HepG2 (cell line): ENCODE measurements at regions not wholly inside any gene's neighbourhood (a gene's known extent, or its start where the extent isn't known, plus 50 kb on each side); places are given as distances from the start of the nearest gene placed in this dataset.
A peak's percentile ranks its signal among the peaks of the same experiment; 100 is the strongest.

Experiments used
- ATAC-seq: fragments of 200-7000 bp; cut with Tn5 transposase; 3 replicates; pipeline ENCODE4 v1.9.1; 2020; ENCODE audit warnings: mild to moderate bottlenecking, moderate library complexity
- BruUV-seq: library from RNA; stranded (reverse); fragments of 400-500 nt; replicated peaks from 2 replicates; lab custom pipeline; 2021; lab: Mats Ljungman, UMichigan
- CTCF ChIA-PET: fragments of 300-600 bp; formaldehyde crosslinking; extraction: SDS; loops from one replicate; lab custom pipeline; 2021; ENCODE audit warnings: low total read pairs, inconsistent platforms, low intra/inter-chr PET ratio; lab: Yijun Ruan, JAX
- POLR2A ChIA-PET: fragments of 350-600 bp; sonication (Branson Sonifier 250); formaldehyde crosslinking; loops from one replicate; lab custom pipeline; 2020; ENCODE audit warnings: antibody characterized with exemption, inconsistent platforms; lab: Yijun Ruan, JAX
- DNase-seq: peaks from one replicate; pipeline ENCODE4 v3.0.0-alpha.2; 2015; ENCODE audit warnings: low spot score
- FAIRE-seq: peaks from 3 replicates; lab custom pipeline; 2011; peaks lifted over from hg19 to GRCh38; lab: Jason Lieb, UNC
- H2AFZ ChIP-seq: one replicate; pipeline ENCODE4 v1.6.1; 2011; ENCODE audit warnings: low read length, inconsistent platforms
- H3K27ac ChIP-seq: fragments of 300-600 bp; 3 replicates; pipeline ENCODE4 v1.8.0; 2011; ENCODE audit warnings: mixed run types, mild to moderate bottlenecking, mixed read lengths, low read length, inconsistent platforms; ENCODE audit not compliant: insufficient read depth; ENCODE audit errors: extremely low read length
- H3K27me3 ChIP-seq, 2 experiments: fragments of 200-600 bp in 1 of 2; 2 replicates in 1 of 2; 3 replicates in 1 of 2; pipeline versions ENCODE4 v1.6.0 to v1.8.0; 2011; ENCODE audit warnings: low read length in 2 of 2, mild to moderate bottlenecking in 2 of 2, moderate library complexity in 2 of 2, inconsistent platforms in 1 of 2; ENCODE audit not compliant: insufficient read depth in 2 of 2, control insufficient read depth in 1 of 2
- H3K36me3 ChIP-seq, 2 experiments: fragments of 200-600 bp in 1 of 2; replicated peaks in 1 of 2; 2 replicates in 1 of 2; 3 replicates in 1 of 2; pipeline versions ENCODE4 v1.5.1 to v1.8.0; 2011; ENCODE audit warnings: low read length in 2 of 2, inconsistent platforms in 1 of 2; ENCODE audit not compliant: insufficient read depth in 2 of 2, control insufficient read depth in 1 of 2
- H3K4me1 ChIP-seq: 2 replicates; pipeline ENCODE4 v1.5.1; 2012; ENCODE audit warnings: low read length, inconsistent platforms; ENCODE audit not compliant: insufficient read depth
- H3K4me2 ChIP-seq: 2 replicates; pipeline ENCODE4 v1.6.0; 2011; ENCODE audit warnings: low read depth, low read length, inconsistent platforms
- H3K4me3 ChIP-seq, 3 experiments: fragments of 200-600 bp in 1 of 3; sonication (generic), shearing (Covaris generic) in 1 of 3; replicated peaks in 1 of 3; 2 replicates each; pipeline ENCODE4 v1.5.1; 2011 to 2016; ENCODE audit warnings: low read length in 3 of 3, inconsistent platforms in 2 of 3, low read depth in 2 of 3, mild to moderate bottlenecking in 2 of 3, control low read depth in 1 of 3, mixed read lengths in 1 of 3; ENCODE audit not compliant: insufficient read depth in 1 of 3
- H3K79me2 ChIP-seq: one replicate; pipeline ENCODE4 v1.6.1; 2011; ENCODE audit warnings: low read length, inconsistent platforms; ENCODE audit not compliant: insufficient read depth
- H3K9ac ChIP-seq: 2 replicates; pipeline ENCODE4 v1.6.0; 2011; ENCODE audit warnings: mild to moderate bottlenecking, low read depth, low read length, inconsistent platforms; ENCODE audit not compliant: insufficient read depth
- H3K9me3 ChIP-seq: 2 replicates; pipeline ENCODE4 v1.5.1; 2012; ENCODE audit warnings: mild to moderate bottlenecking, low read length
- H4K20me1 ChIP-seq: 2 replicates; pipeline ENCODE4 v1.6.0; 2011; ENCODE audit warnings: inconsistent platforms, mild to moderate bottlenecking, low read length, moderate library complexity; ENCODE audit not compliant: insufficient read depth
- BCL3 ChIP-seq: sonication (generic); formaldehyde crosslinking; IDR thresholded peaks from 2 replicates; pipeline ENCODE4 v1.5.1; 2020; ENCODE audit warnings: mild to moderate bottlenecking, missing genetic modification reagents, moderate library complexity
- FOSL2 ChIP-seq: sonication (generic); formaldehyde crosslinking; IDR thresholded peaks from 2 replicates; pipeline ENCODE4 v1.4.0; 2020; ENCODE audit warnings: missing genetic modification reagents
- GFI1 ChIP-seq: sonication (generic); formaldehyde crosslinking; IDR thresholded peaks from 2 replicates; pipeline ENCODE4 v1.5.0; 2020; ENCODE audit warnings: missing genetic modification reagents, mild to moderate bottlenecking, borderline replicate concordance
- IRF2 ChIP-seq: IDR thresholded peaks from 2 replicates; pipeline ENCODE4 v1.6.1; 2018; ENCODE audit warnings: missing genetic modification reagents, missing compliant biosample characterization
- JUNB ChIP-seq: sonication (generic); formaldehyde crosslinking; IDR thresholded peaks from 2 replicates; pipeline ENCODE4 v1.8.0; 2022; ENCODE audit warnings: missing genetic modification reagents, mild to moderate bottlenecking, borderline replicate concordance
- MAX ChIP-seq: IDR thresholded peaks from 2 replicates; pipeline ENCODE4 v1.6.1; 2012; ENCODE audit warnings: inconsistent platforms
- PRPF4 ChIP-seq: fragments of 200-400 bp; formaldehyde crosslinking; IDR thresholded peaks from 2 replicates; pipeline ENCODE4 v1.6.1; 2016; ENCODE audit warnings: low read length, low read depth; ENCODE audit not compliant: poor library complexity, severe bottlenecking
- SAP130 ChIP-seq: IDR thresholded peaks from 2 replicates; pipeline ENCODE4 v1.6.1; 2016; ENCODE audit warnings: low read depth
- SMAD1 ChIP-seq: sonication (generic); formaldehyde crosslinking; IDR thresholded peaks from 2 replicates; pipeline ENCODE4 v1.4.0; 2020; ENCODE audit warnings: missing genetic modification reagents, low read depth, mild to moderate bottlenecking, borderline replicate concordance
- SP1 ChIP-seq, 2 experiments: fragments of 450-650 bp in 1 of 2; sonication (generic) in 1 of 2; formaldehyde crosslinking in 1 of 2; IDR thresholded peaks; 2 replicates each; pipeline versions ENCODE4 v1.4.0 to v1.6.1; 2016 to 2020; ENCODE audit warnings: missing genetic modification reagents in 1 of 2
- TAF15 ChIP-seq: fragments of 200-400 bp; formaldehyde crosslinking; IDR thresholded peaks from one replicate; pipeline ENCODE4 v1.6.1; 2018; ENCODE audit warnings: mild to moderate bottlenecking, low read depth, low read length; ENCODE audit not compliant: poor library complexity, severe bottlenecking
- ZNF142 ChIP-seq: sonication (generic); formaldehyde crosslinking; IDR thresholded peaks from 2 replicates; pipeline ENCODE4 v1.4.0; 2020; ENCODE audit warnings: missing genetic modification reagents
- ZNF501 ChIP-seq: sonication (generic); formaldehyde crosslinking; IDR thresholded peaks from 2 replicates; pipeline ENCODE4 v1.5.1; 2020; ENCODE audit warnings: mild to moderate bottlenecking, moderate library complexity, missing genetic modification reagents
- ZNF598 ChIP-seq: sonication (generic); formaldehyde crosslinking; IDR thresholded peaks from 2 replicates; pipeline ENCODE4 v1.5.1; 2020; ENCODE audit warnings: mild to moderate bottlenecking, missing genetic modification reagents, borderline replicate concordance
- ZNF878 ChIP-seq: sonication (generic); formaldehyde crosslinking; IDR thresholded peaks from 2 replicates; pipeline ENCODE4 v1.8.1; 2023; ENCODE audit warnings: mild to moderate bottlenecking, missing genetic modification reagents, moderate library complexity
- WGBS: methylation state at CpG from one replicate; pipeline ENCODE4 v1.1.6; 2017; ENCODE audit warnings: low lambda C conversion rate; 5-methylcytosine and 5-hydroxymethylcytosine counted together
- in situ Hi-C: cut with HindIII; loops from 2 replicates; pipeline ENCODE4 v1.10.0; 2017; ENCODE audit warnings: low pct_unique_long_range_greater_than_20kb; ENCODE audit not compliant: extremely low pct_ligation_motif_present
- intact Hi-C: fragments of 100-400 bp; cut with micrococcal nuclease; formaldehyde crosslinking; loops from one replicate; pipeline ENCODE4 v1.10.0; 2022; ENCODE audit not compliant: unreplicated experiment

DNA sequence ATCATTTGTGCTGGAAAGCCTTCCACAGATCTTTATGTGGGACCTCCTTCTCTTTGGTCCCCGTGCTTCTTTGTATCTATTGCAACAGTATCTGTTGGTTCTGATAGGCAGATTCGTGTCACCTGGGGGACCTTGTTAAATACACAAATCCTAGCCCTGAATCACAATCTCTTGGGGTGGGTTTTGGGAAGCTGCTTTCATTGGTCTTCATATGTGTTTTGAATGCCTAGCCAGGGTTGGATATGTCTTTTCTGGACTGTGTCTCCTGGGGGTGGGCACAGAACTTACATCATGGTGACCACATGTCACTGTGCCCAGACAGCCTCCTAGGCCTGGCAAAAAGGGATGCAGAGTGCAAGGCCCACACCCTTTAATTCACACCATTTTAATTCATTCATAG is 81.0 kb upstream of the HNF1B start (continued):
- TF ChIP-seq ZNF142 (CRISPR knock-in tag), result no peak

DNA sequence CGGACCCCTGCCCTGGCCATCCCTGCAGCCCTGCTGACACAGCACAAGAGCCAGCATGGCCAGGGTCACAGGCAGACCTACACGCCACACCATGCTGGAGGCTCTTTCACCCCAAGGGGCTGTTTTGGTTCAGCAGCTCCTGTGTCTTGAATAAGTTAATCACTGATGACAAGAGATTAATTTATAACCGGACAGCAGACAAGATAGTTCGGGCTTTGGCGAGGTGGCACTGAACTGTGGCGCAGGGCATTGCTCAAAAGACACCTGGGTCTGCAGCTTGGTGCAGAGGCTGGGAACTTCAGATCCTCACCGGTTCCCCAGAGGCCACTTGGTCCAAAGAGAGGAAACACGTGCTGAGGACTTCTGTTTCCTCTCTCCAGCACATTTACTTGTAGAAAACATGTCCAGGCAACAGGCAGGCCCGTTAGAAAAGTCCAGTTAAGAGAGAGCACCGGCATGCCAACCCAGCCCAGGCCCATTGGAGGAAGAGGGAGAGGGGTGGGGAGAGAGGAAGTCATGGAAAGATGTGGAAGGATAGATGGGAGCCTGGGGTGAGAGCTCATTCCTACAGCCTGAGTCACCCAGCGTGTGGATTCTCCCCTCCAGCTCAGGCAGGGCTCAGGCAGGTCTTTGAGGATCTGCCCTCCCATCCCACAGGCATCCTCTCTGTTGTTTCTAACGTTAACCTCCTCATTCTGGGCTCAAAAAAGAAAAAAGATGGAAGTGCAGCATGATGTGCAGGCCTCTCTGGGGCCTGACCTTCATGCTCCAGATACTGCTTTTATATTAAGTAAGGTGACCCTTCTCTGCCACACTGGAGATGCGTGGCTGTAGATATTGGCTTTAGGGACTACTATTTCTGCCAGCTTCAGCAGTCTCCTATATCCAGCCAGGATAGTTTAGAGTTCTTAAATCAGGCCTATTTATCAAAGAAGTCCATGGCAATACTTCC is 80.0 kb upstream of the HNF1B start:
- intact Hi-C loops, result no loop called here
- in situ Hi-C loops, result no loop called here
- H3K4me3 ChIP-seq, result no peak overlapping the region
- no peaks in the 10 kb centered on the region for H3K9me3 ChIP-seq
- peaks cover 59% of the 10 kb centered on the region for H3K4me1 ChIP-seq
- FAIRE-seq, result no peak
- 54% methylated on average over 11 of the region's 13 CpGs for WGBS
- no peak overlapping the region for H3K27ac ChIP-seq
- POLR2A ChIA-PET, result no interaction called here
- CTCF ChIA-PET, result no interaction called here
- H4K20me1 ChIP-seq, result no peaks in the 10 kb centered on the region
- peak; percentile 77 for ATAC-seq
- no peak overlapping the region for H2AFZ ChIP-seq
- no peaks in the 10 kb centered on the region for H3K79me2 ChIP-seq
- no peaks in the 10 kb centered on the region for H3K36me3 ChIP-seq
- no peaks in the 10 kb centered on the region; a peak in 1 of 5 replicates for H3K27me3 ChIP-seq
- no peak overlapping the region for H3K9ac ChIP-seq
- peak; percentile 62 for DNase-seq
- BruUV-seq, result no TSS peak
- no peak overlapping the region for H3K4me2 ChIP-seq
- TF ChIP-seq SP1 (IDR thresholded peaks at IDR 0.05) (no peak), SP1 (CRISPR knock-in tag; IDR thresholded peaks at IDR 0.05) (no peak), FOSL2 (CRISPR knock-in tag) (peak; percentile 93), MAX (0 out of 2 replicates have a peak, but pooled peaks have one; percentile 13), BCL3 (CRISPR knock-in tag) (no peak), JUNB (CRISPR knock-in tag) (no peak), SAP130 (peak; percentile 30; the same call in 1 of the 2 replicates), TAF15 (no peak), ZNF598 (CRISPR knock-in tag) (no peak), SMAD1 (CRISPR knock-in tag) (no peak), IRF2 (CRISPR knock-in tag) (no peak), PRPF4 (no peak), ZNF878 (CRISPR knock-in tag) (no peak), GFI1 (no peak), ZNF501 (no peak)
